HepG2 (cell line): ENCODE measurements at regions not wholly inside any gene's neighbourhood (a gene's known extent, or its start where the extent isn't known, plus 50 kb on each side); places are given as distances from the start of the nearest gene placed in this dataset.

Source experiments
- FOXK1 ChIP-seq: sonication (generic); formaldehyde crosslinking; IDR thresholded peaks from 2 replicates; pipeline ENCODE4 v1.4.0; 2020; ENCODE audit warnings: low read depth, missing genetic modification reagents, borderline replicate concordance
- IKZF1 ChIP-seq: fragments of 450-650 bp; IDR thresholded peaks from 2 replicates; pipeline ENCODE4 v1.7.1; 2016
- ZZZ3 ChIP-seq: sonication (generic); formaldehyde crosslinking; IDR thresholded peaks from 2 replicates; pipeline ENCODE4 v1.4.0; 2020; ENCODE audit warnings: missing genetic modification reagents, mild to moderate bottlenecking, borderline replicate concordance

DNA sequence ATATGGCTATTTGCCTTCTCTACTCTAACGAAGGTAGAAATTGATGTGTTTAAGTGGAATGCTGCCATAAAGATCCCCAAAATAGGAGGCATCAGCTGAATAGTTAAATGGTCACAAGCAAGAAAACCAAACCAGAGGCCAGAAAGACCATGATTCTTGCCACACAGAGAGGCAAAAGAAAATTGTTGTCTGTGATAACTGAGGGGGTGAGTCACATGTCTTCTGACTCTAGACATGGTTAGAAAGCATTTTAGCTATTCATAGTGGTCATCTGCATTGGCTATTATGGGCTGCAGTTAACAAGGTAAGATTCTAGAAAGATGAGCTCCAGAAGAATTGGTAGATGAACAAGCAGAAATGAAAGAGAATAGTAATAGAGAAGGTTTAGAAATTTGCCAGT lies 361.4 kb upstream of the NPSR1 start:
- no peak for TF ChIP-seq FOXK1 (CRISPR knock-in tag)
- TF ChIP-seq ZZZ3 (CRISPR knock-in tag) = no peak
- no peak for TF ChIP-seq IKZF1
